SK-N-SH (cell line): ENCODE measurements at regions not wholly inside any gene's neighbourhood (a gene's known extent, or its start where the extent isn't known, plus 50 kb on each side); places are given as distances from the start of the nearest gene placed in this dataset.

ENCODE experiments used
- CTCF ChIA-PET: fragments of 300-600, 350-600 bp; formaldehyde crosslinking; extraction: SDS; loops from one replicate; lab custom pipeline; 2021; lab: Yijun Ruan, JAX
- POLR2A ChIA-PET: fragments of 350-600 bp; sonication (Branson Sonifier 250); formaldehyde crosslinking; extraction: SDS; loops from one replicate; lab custom pipeline; 2020; ENCODE audit warnings: antibody characterized with exemption, inconsistent platforms; lab: Yijun Ruan, JAX
- DNase-seq: peaks from one replicate; pipeline ENCODE4 v3.0.0; 2012
- H2AFZ ChIP-seq: fragments of 200-600 bp; sonication (generic); 2 replicates; pipeline ENCODE4 v1.8.1; 2016; ENCODE audit warnings: antibody characterized with exemption, mild to moderate bottlenecking, low read depth
- H3F3A ChIP-seq: fragments of 200-600 bp; sonication (generic); replicated peaks from 2 replicates; pipeline ENCODE3; 2016; ENCODE audit warnings: antibody characterized with exemption, mild to moderate bottlenecking; ENCODE audit not compliant: insufficient read depth
- H3K27ac ChIP-seq, 2 experiments: fragments of 200-500 bp in 1 of 2; fragments of 200-600 bp in 1 of 2; sonication (Bioruptor generic) in 1 of 2; sonication (generic), shearing (Covaris generic) in 1 of 2; 2 replicates each; pipeline versions ENCODE4 v1.5.1 to v1.6.1; 2014 to 2016; ENCODE audit warnings: low read depth in 2 of 2, inconsistent platforms in 1 of 2, low read length in 1 of 2, mild to moderate bottlenecking in 1 of 2, mixed read lengths in 1 of 2
- H3K27me3 ChIP-seq: fragments of 200-600 bp; sonication (generic), shearing (Covaris generic); 2 replicates; pipeline ENCODE4 v1.6.1; 2016; ENCODE audit warnings: mixed run types; ENCODE audit not compliant: insufficient read depth
- H3K36me3 ChIP-seq, 2 experiments: fragments of 200-500 bp in 1 of 2; fragments of 200-600 bp in 1 of 2; sonication (Bioruptor generic) in 1 of 2; sonication (generic) in 1 of 2; replicated peaks in 1 of 2; 2 replicates each; pipeline versions ENCODE3 to v1.5.1; 2014 to 2016; ENCODE audit warnings: low read length in 1 of 2, mild to moderate bottlenecking in 1 of 2; ENCODE audit not compliant: insufficient read depth in 2 of 2, control insufficient read depth in 1 of 2
- H3K4me1 ChIP-seq, 2 experiments: fragments of 200-500 bp in 1 of 2; fragments of 200-600 bp in 1 of 2; sonication (Bioruptor generic) in 1 of 2; sonication (generic), shearing (Covaris generic) in 1 of 2; 2 replicates each; pipeline versions ENCODE4 v1.5.1 to v1.6.1; 2014 to 2016; ENCODE audit warnings: low read depth in 1 of 2, low read length in 1 of 2, mixed run types in 1 of 2; ENCODE audit not compliant: insufficient read depth in 2 of 2, control insufficient read depth in 1 of 2
- H3K4me2 ChIP-seq: fragments of 200-600 bp; sonication (generic), shearing (Covaris generic); 2 replicates; pipeline ENCODE4 v1.6.1; 2017; ENCODE audit warnings: mixed run types
- H3K4me3 ChIP-seq, 2 experiments: fragments of 200-500 bp in 1 of 2; fragments of 200-600 bp in 1 of 2; sonication (Bioruptor generic) in 1 of 2; sonication (generic), shearing (Covaris generic) in 1 of 2; 2 replicates each; pipeline versions ENCODE4 v1.5.1 to v1.8.1; 2014 to 2016; ENCODE audit warnings: low read depth in 2 of 2, inconsistent platforms in 1 of 2, low read length in 1 of 2, mild to moderate bottlenecking in 1 of 2, mixed read lengths in 1 of 2, moderate library complexity in 1 of 2
- H3K79me2 ChIP-seq: fragments of 200-600 bp; sonication (generic); 2 replicates; pipeline ENCODE4 v1.8.1; 2017; ENCODE audit warnings: mild to moderate bottlenecking; ENCODE audit not compliant: insufficient read depth
- H3K9ac ChIP-seq: fragments of 200-600 bp; sonication (generic); 2 replicates; pipeline ENCODE4 v1.6.1; 2017; ENCODE audit warnings: mixed run types
- H3K9me2 ChIP-seq: fragments of 200-600 bp; sonication (generic); 2 replicates; pipeline ENCODE4 v1.6.1; 2017; ENCODE audit warnings: mixed run types
- H3K9me3 ChIP-seq: fragments of 200-600 bp; sonication (generic); 2 replicates; pipeline ENCODE4 v1.6.1; 2017; ENCODE audit warnings: mixed run types, mild to moderate bottlenecking, moderate library complexity
- H4K20me1 ChIP-seq: fragments of 200-600 bp; sonication (generic); 2 replicates; pipeline ENCODE4 v1.6.1; 2017; ENCODE audit warnings: mild to moderate bottlenecking, mixed run types; ENCODE audit not compliant: insufficient read depth
- CHD2 ChIP-seq: fragments of 150-350 bp; IDR thresholded peaks from 2 replicates; pipeline ENCODE4 v1.6.1; 2018; ENCODE audit warnings: low read length; ENCODE audit not compliant: partially characterized antibody
- ELF1 ChIP-seq: IDR thresholded peaks from 2 replicates; pipeline ENCODE4 v1.4.0; 2012
- EP300 ChIP-seq, 2 experiments: IDR thresholded peaks; 2 replicates each; pipeline versions ENCODE4 v1.4.0 to v1.6.1; 2012; ENCODE audit warnings: borderline replicate concordance in 1 of 2, low read depth in 1 of 2, low read length in 1 of 2
- EZH2phosphoT487 ChIP-seq: fragments of 200-600 bp; sonication (generic); IDR thresholded peaks from 2 replicates; pipeline ENCODE4 v1.6.1; 2017; ENCODE audit warnings: low read depth, mixed run types, mild to moderate bottlenecking, antibody characterized with exemption, moderate library complexity, borderline replicate concordance
- FOSL2 ChIP-seq: IDR thresholded peaks from 2 replicates; pipeline ENCODE4 v1.4.0; 2012; ENCODE audit warnings: low read depth, mild to moderate bottlenecking, moderate library complexity, borderline replicate concordance
- FOXJ3 ChIP-seq: sonication (generic); formaldehyde crosslinking; IDR thresholded peaks from 2 replicates; pipeline ENCODE4 v1.5.1; 2020; ENCODE audit warnings: mild to moderate bottlenecking, missing genetic modification reagents
- FOXM1 ChIP-seq: IDR thresholded peaks from 2 replicates; pipeline ENCODE4 v1.4.0; 2012; ENCODE audit warnings: low read depth, mild to moderate bottlenecking
- GABPA ChIP-seq: IDR thresholded peaks from 2 replicates; pipeline ENCODE4 v1.4.0; 2012; ENCODE audit warnings: low read depth, mild to moderate bottlenecking
- IRF3 ChIP-seq: fragments of 150-350 bp; IDR thresholded peaks from 2 replicates; pipeline ENCODE4 v1.6.1; 2016; ENCODE audit warnings: mild to moderate bottlenecking, low read depth, low read length
- JUND ChIP-seq: IDR thresholded peaks from 2 replicates; pipeline ENCODE4 v1.4.0; 2012
- MXI1 ChIP-seq: IDR thresholded peaks from 2 replicates; pipeline ENCODE4 v1.6.1; 2012; ENCODE audit warnings: mild to moderate bottlenecking, low read depth, low read length, improper control_type of control experiment
- NFIC ChIP-seq: IDR thresholded peaks from 2 replicates; pipeline ENCODE4 v1.4.0; 2012; ENCODE audit warnings: borderline replicate concordance
- NRF1 ChIP-seq: IDR thresholded peaks from 2 replicates; pipeline ENCODE4 v1.6.1; 2012; ENCODE audit warnings: low read depth, mild to moderate bottlenecking, low read length
- POLR2AphosphoS5 ChIP-seq: IDR thresholded peaks from 2 replicates; pipeline ENCODE4 v1.6.1; 2012; ENCODE audit warnings: low read depth, low read length
- RAD21 ChIP-seq: IDR thresholded peaks from 2 replicates; pipeline ENCODE4 v1.6.1; 2012; ENCODE audit warnings: mild to moderate bottlenecking, low read length
- RCOR1 ChIP-seq: fragments of 150-350 bp; IDR thresholded peaks from 2 replicates; pipeline ENCODE4 v1.6.1; 2017; ENCODE audit warnings: antibody characterized with exemption, low read length
- RFX5 ChIP-seq: IDR thresholded peaks from 2 replicates; pipeline ENCODE4 v1.6.1; 2012; ENCODE audit warnings: mild to moderate bottlenecking, improper control_type of control experiment, low read length
- SIN3A ChIP-seq: IDR thresholded peaks from 2 replicates; pipeline ENCODE4 v1.6.1; 2012; ENCODE audit warnings: low read depth, mild to moderate bottlenecking, low read length, moderate library complexity, borderline replicate concordance
- TAF1 ChIP-seq: IDR thresholded peaks from 2 replicates; pipeline ENCODE4 v1.6.1; 2012; ENCODE audit warnings: low read depth, mild to moderate bottlenecking, low read length, moderate library complexity, borderline replicate concordance
- TEAD4 ChIP-seq: IDR thresholded peaks from 2 replicates; pipeline ENCODE4 v1.4.0; 2012; ENCODE audit warnings: mild to moderate bottlenecking, borderline replicate concordance; ENCODE audit not compliant: insufficient read depth
- YY1 ChIP-seq: IDR thresholded peaks from 2 replicates; pipeline ENCODE4 v1.4.0; 2012; ENCODE audit warnings: low read depth, mild to moderate bottlenecking
- ZBTB33 ChIP-seq: IDR thresholded peaks from 2 replicates; pipeline ENCODE4 v1.4.0; 2012; ENCODE audit warnings: low read depth, borderline replicate concordance
- WGBS: methylation state at CpG from one replicate; pipeline ENCODE4 v1.1.6; 2017; ENCODE audit warnings: low lambda C conversion rate; 5-methylcytosine and 5-hydroxymethylcytosine counted together

- POLR2A ChIA-PET, result no interaction called here
- Histone ChIP-seq H3K4me3 (no peak overlapping the region), H3K9me2 (no peaks in the 10 kb centered on the region), H3K27me3 (no peaks in the 10 kb centered on the region), H3F3A (no peaks in the 10 kb centered on the region), H3K9me3 (no peaks in the 10 kb centered on the region), H3K36me3 (no peaks in the 10 kb centered on the region), H3K4me2 (no peak overlapping the region), H3K27ac (no peak overlapping the region), H3K9ac (no peak overlapping the region), H3K4me1 (no peaks in the 10 kb centered on the region), H4K20me1 (no peaks in the 10 kb centered on the region), H2AFZ (no peak overlapping the region), H3K79me2 (no peaks in the 10 kb centered on the region)
- no peak for DNase-seq
- TF ChIP-seq SIN3A, result no peak
- no peak for TF ChIP-seq RCOR1
- TF ChIP-seq FOXM1, result no peak
- no peak for TF ChIP-seq NFIC
- TF ChIP-seq YY1, result no peak
- TF ChIP-seq TEAD4, result no peak
- TF ChIP-seq GABPA, result no peak
- no peak for TF ChIP-seq TAF1
- no peak for TF ChIP-seq ELF1
- TF ChIP-seq ZBTB33, result no peak
- no peak for TF ChIP-seq FOXJ3
- TF ChIP-seq NRF1, result no peak
- TF ChIP-seq JUND, result no peak
- TF ChIP-seq FOSL2, result no peak
- TF ChIP-seq MXI1, result no peak
- TF ChIP-seq RAD21, result no peak
- TF ChIP-seq IRF3, result no peak
- no peak for TF ChIP-seq RFX5
- CTCF ChIA-PET, result interaction anchor here (1.7 kb wide), 1 partner anchor 10 kb away, joined by 5 read pairs; no protein-coding TSS in a partner anchor
- WGBS, result 73% methylated on average over 3 of the region's 3 CpGs
These were observed 114.7 kb upstream of the CYP1B1 start for GRCh38 chr2:38190542-38191218.

GRCh38 chr2:38187541-38188011 is 111.6 kb upstream of the CYP1B1 start:
- no peak for DNase-seq
- Histone ChIP-seq H3K9me2 (no peaks in the 10 kb centered on the region), H3K4me3 (no peak overlapping the region), H3F3A (no peaks in the 10 kb centered on the region), H3K9me3 (no peaks in the 10 kb centered on the region), H3K27ac (no peak overlapping the region), H2AFZ (no peak overlapping the region), H3K4me1 (no peaks in the 10 kb centered on the region; a peak in 1 of 4 replicates), H3K9ac (no peak overlapping the region), H3K79me2 (no peaks in the 10 kb centered on the region), H3K27me3 (no peaks in the 10 kb centered on the region), H4K20me1 (no peaks in the 10 kb centered on the region), H3K4me2 (no peak overlapping the region), H3K36me3 (no peaks in the 10 kb centered on the region)
- WGBS, result 73% methylated on average over 5 of the region's 5 CpGs
- CTCF ChIA-PET, result no interaction called here
- POLR2A ChIA-PET, result no interaction called here
- no peak for TF ChIP-seq EZH2phosphoT487
- no peak for TF ChIP-seq CHD2
- no peak for TF ChIP-seq NFIC
- TF ChIP-seq FOXM1, result no peak
- TF ChIP-seq JUND, result no peak
- no peak for TF ChIP-seq EP300 (IDR thresholded peaks at IDR 0.05; ENCODE audit: borderline replicate concordance in 1 of 2, low read depth in 1 of 2, low read length in 1 of 2)
- TF ChIP-seq ELF1, result no peak
- no peak for TF ChIP-seq RAD21
- TF ChIP-seq POLR2AphosphoS5, result no peak
- no peak for TF ChIP-seq IRF3
